GM13977 (cell line): ENCODE measurements at regions not wholly inside any gene's neighbourhood (a gene's known extent, or its start where the extent isn't known, plus 50 kb on each side); places are given as distances from the start of the nearest gene placed in this dataset.

Experiments
- DNase-seq: peaks from one replicate; pipeline ENCODE4 v3.0.0; 2012; ENCODE audit warnings: low spot score
- CTCF ChIP-seq: IDR thresholded peaks from 2 replicates; pipeline ENCODE4 v1.5.1; 2012; ENCODE audit warnings: mild to moderate bottlenecking, control low read depth; ENCODE audit not compliant: insufficient read depth; ENCODE audit errors: extremely low read depth, missing control alignments
- in situ Hi-C: fragments of 300-500 bp; cut with MboI; formaldehyde crosslinking; loops from one replicate; pipeline ENCODE4 v1.12.0; 2022; ENCODE audit warnings: low sequenced_read_pairs, low pct_unique_long_range_greater_than_20kb, mixed read lengths, inconsistent platforms; ENCODE audit not compliant: unreplicated experiment

GRCh38 chr10:44564790-44565189 lies 179.9 kb upstream of the CXCL12 start:
- no peak for DNase-seq
- TF ChIP-seq CTCF: no peak
- in situ Hi-C loops: no loop called here

- no peak for DNase-seq
- in situ Hi-C loops: no loop called here
- TF ChIP-seq CTCF: no peak
Observed at GRCh38 chr10:44566786-44567185, 181.9 kb upstream of the CXCL12 start.

- no peak for DNase-seq
- in situ Hi-C loops: no loop called here
- no peak for TF ChIP-seq CTCF
Observed at GRCh38 chr10:44567471-44567870, 182.6 kb upstream of the CXCL12 start.

- in situ Hi-C loops: no loop called here
Observed at GRCh38 chr10:44569193-44570091, 184.5 kb upstream of the CXCL12 start.

GRCh38 chr10:44571701-44572100 lies 186.8 kb upstream of the CXCL12 start:
- in situ Hi-C loops: no loop called here
- no peak for DNase-seq
- no peak for TF ChIP-seq CTCF

More at GRCh38 chr10:44569193-44570091, 184.5 kb upstream of the CXCL12 start:
- no peak for DNase-seq
- no peak for TF ChIP-seq CTCF

GRCh38 chr10:44572146-44572545 lies 187.2 kb upstream of the CXCL12 start:
- no peak for DNase-seq
- TF ChIP-seq CTCF: no peak
- in situ Hi-C loops: no loop called here
